NB4 (cell line): ENCODE measurements at regions not wholly inside any gene's neighbourhood (a gene's known extent, or its start where the extent isn't known, plus 50 kb on each side); places are given as distances from the start of the nearest gene placed in this dataset.

Experiments
- CTCF ChIP-seq: IDR thresholded peaks from one replicate; pipeline ENCODE4 v1.5.1; 2012; ENCODE audit warnings: low read depth, low read length
- MAX ChIP-seq: IDR thresholded peaks from 2 replicates; pipeline ENCODE4 v1.6.1; 2011; ENCODE audit warnings: low read depth, low read length

- no peak for TF ChIP-seq CTCF
- TF ChIP-seq MAX = no peak
These were observed 372.1 kb upstream of the NR2F2 start for GRCh38 chr15:95958382-95958781.
